NB4 (cell line): ENCODE measurements at regions not wholly inside any gene's neighbourhood (a gene's known extent, or its start where the extent isn't known, plus 50 kb on each side); places are given as distances from the start of the nearest gene placed in this dataset.
A peak's percentile ranks its signal among the peaks of the same experiment; 100 is the strongest.
"Not testable (repeated sequence)": the region's sequence is repeated elsewhere in the genome, so short reads cannot be mapped to it uniquely, and the experiment has no call there.

Experiments
- DNase-seq: peaks from one replicate; pipeline ENCODE4 v3.0.0; 2010; ENCODE audit warnings: low read depth
- H3K4me3 ChIP-seq: one replicate; pipeline ENCODE4 v1.5.1; 2011; ENCODE audit warnings: mild to moderate bottlenecking, low read depth, low read length, moderate library complexity
- MAX ChIP-seq: IDR thresholded peaks from 2 replicates; pipeline ENCODE4 v1.6.1; 2011; ENCODE audit warnings: low read depth, low read length
- MYC ChIP-seq: IDR thresholded peaks from 2 replicates; pipeline ENCODE4 v1.6.1; 2011; ENCODE audit warnings: low read depth, low read length
- POLR2A ChIP-seq: IDR thresholded peaks from 2 replicates; pipeline ENCODE4 v1.6.1; 2011; ENCODE audit warnings: mild to moderate bottlenecking; ENCODE audit not compliant: insufficient read length; ENCODE audit errors: extremely low read depth
- TF ChIP-seq, protein P1 (sequence below): IDR thresholded peaks from one replicate; pipeline ENCODE4 v1.5.1; 2012; ENCODE audit warnings: low read depth, low read length

DNA sequence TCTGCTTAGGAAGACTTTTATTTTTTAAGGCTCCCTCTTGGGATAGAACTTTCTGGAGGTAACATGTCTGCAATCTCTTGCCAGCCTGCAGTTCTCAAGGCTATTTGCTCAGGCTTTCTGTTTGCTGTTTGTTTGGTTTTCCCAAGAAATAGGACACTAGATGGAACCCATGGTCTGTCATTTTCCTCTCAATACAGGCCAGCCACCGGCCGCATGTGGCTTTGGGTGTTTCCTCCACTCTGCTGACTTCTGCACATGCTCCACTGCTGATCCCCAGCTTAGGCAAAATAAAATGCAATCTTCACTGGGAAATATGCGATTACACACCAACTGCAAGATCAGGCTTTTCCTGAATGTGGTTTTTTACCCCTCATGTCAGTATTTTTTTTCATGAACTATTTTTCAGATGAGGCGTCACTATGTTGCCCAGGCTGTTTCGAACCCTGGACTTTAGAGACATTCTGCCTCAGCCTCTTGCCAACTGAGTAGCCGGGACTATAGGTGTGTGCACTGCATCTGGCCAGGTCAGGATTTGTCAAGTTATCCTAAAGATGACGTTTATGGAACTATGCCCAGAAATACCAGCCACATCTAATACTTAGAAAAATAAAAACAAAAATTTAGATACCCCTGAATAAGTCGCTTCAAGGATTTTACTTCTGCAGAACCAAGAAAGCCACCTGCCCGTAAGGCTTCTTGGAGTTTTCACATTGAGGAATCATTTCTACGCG lies 94.3 kb upstream of the PABPC3 start:
- no peak for TF ChIP-seq POLR2A
- H3K4me3 ChIP-seq, result no peak overlapping the region
- DNase-seq, result no peak

DNA sequence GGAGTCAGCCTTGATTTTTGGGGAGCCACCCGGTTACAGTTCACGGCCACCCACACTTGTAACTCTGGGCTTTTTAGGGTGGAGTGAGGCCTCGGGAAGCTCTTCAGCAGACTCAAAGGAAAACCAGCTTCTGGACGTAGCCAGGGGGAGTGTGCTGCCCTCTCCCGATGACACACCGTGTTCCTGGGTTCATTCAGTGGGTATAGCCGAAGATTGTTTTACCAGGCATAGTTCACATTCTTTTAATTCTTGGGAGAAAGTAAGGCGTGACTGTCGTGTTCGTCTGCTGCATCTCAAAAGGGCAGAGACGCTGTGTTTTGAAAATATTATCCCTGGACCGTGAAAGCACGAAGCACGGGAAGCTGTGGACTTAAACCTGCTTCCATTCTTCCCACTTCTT lies 93.6 kb upstream of the PABPC3 start:
- DNase-seq, H3K4me3 ChIP-seq: not testable (repeated sequence)

- H3K4me3 ChIP-seq, DNase-seq: not testable (repeated sequence)
These were observed 91.4 kb upstream of the PABPC3 start for GRCh38 chr13:25004489-25004888.

- DNase-seq, result peak; percentile 33
These were observed 90.9 kb upstream of the PABPC3 start for GRCh38 chr13:25005050-25005497.

DNA sequence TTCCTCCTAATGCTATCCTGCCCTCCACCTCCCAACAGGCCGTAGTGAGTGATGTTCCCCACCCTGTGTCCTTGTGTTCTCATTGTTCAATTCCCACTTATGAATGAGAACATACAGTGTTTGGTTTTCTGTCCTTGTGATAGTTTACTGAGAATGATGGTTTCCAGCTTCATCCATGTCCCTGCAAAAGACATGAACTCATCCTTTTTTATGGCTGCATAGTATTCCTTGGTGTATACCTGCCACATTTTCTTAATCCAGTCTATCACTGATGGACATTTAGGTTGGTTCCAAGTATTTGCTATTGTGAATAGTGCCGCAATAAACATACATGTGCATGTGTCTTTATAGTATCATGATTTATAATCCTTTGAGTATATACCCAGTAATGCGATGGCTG lies 88.5 kb upstream of the PABPC3 start:
- DNase-seq, H3K4me3 ChIP-seq: not testable (repeated sequence)

More at GRCh38 chr13:25005050-25005497, 90.9 kb upstream of the PABPC3 start:
- H3K4me3 ChIP-seq, result not testable (repeated sequence)

DNA sequence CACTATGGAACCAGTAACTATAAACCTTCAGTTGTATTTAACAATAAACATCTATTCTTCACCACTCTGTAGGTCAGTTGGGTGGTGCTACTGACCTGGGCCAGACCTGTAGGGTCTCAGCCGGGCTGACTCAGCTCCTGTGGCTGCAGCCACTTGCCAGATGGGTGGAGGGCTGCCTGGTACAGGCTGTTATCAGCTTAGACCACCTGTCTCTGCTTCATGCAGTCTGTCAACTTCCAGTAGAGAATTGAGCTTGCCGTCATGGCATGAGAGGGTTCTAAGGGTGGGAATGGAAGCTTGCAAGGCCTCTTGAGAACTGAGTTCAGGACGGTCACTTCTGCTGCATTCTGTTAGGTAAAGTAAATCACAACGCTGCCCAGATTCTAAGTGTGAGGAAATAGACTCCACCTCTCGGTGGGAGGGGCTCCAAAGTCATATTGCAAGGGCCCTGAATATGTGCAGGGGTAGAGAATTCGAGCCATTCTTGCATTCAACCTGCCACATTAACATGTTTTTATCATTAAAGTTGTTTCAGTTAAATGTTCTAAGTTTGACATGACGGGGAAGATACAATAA lies 81.5 kb upstream of the PABPC3 start:
- not testable (repeated sequence) for DNase-seq, H3K4me3 ChIP-seq

DNA sequence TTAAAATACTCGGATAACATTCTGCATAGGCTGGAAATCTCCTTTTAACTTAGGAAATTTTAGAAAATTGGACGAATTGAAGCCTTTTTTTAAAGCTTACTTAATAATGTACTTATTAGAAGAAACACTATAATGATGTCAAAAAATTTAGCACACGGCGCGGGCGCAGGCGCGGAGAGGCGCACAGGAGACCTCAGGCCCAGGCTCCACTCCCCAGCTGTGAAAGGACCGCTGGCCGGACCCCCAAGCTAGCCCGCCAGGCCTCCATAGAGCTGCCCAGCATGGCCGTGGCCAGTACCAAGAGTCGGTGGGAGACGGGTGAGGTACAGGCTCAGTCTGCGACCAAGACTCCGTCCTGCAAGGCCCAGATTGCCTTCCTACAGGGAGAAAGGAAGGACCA lies 78.8 kb upstream of the PABPC3 start:
- not testable (repeated sequence) for DNase-seq, H3K4me3 ChIP-seq

DNA sequence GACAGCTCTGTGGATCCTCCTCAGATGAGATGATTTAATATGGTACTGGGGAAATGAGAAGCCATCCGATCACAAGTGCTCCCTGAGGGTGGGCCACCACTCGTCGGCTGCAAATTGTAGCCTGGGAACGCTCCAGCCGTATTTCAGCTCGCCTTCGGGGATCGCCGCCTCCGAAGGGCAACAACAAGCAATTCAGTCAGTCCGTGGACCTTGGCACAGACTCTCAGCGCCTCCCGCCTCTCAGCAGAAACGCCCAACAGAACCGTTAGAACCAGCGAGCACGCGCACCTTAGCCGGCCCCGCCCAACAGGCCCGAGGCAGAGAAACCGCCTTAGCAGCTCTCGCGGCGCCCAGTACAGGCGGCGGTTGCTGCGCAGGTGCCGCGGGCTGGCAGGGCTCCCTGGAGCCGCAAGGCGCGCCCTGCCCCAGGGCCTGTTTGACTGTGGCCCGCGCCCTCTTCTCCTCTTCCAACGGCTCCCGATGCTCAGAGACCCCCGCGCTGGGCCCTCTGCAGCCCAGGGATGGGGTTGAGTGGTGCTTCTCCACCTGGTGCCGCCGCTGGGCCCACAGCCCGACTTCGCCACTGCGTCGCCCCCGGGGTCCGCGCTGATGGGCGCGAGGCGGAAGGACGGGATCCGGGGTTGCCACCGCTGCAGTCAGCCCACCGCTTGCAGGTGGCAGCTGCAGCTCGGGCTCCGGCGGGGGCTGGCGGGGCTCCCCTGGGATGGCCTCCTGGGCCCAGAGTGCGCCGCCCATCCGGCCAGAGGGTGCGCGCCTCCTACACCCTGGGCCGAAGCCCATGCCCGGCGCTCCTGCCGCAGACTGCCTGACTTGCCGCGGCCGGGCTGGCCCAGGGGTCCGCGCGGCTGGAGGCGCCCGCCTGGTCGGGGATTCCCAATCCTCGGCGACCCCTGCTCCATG lies 77.9 kb upstream of the PABPC3 start:
- H3K4me3 ChIP-seq, result not testable (repeated sequence)
- peak; percentile 19 for DNase-seq

- no peak overlapping the region for H3K4me3 ChIP-seq
- TF ChIP-seq, protein P1, sequence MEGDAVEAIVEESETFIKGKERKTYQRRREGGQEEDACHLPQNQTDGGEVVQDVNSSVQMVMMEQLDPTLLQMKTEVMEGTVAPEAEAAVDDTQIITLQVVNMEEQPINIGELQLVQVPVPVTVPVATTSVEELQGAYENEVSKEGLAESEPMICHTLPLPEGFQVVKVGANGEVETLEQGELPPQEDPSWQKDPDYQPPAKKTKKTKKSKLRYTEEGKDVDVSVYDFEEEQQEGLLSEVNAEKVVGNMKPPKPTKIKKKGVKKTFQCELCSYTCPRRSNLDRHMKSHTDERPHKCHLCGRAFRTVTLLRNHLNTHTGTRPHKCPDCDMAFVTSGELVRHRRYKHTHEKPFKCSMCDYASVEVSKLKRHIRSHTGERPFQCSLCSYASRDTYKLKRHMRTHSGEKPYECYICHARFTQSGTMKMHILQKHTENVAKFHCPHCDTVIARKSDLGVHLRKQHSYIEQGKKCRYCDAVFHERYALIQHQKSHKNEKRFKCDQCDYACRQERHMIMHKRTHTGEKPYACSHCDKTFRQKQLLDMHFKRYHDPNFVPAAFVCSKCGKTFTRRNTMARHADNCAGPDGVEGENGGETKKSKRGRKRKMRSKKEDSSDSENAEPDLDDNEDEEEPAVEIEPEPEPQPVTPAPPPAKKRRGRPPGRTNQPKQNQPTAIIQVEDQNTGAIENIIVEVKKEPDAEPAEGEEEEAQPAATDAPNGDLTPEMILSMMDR, result no peak
- TF ChIP-seq MAX, result no peak
- no peak for TF ChIP-seq POLR2A
- no peak for TF ChIP-seq MYC
- no peak for DNase-seq
These were observed 77.2 kb upstream of the PABPC3 start for GRCh38 chr13:25018729-25019115.

GRCh38 chr13:25019741-25020140 lies 76.2 kb upstream of the PABPC3 start:
- not testable (repeated sequence) for H3K4me3 ChIP-seq, DNase-seq

DNA sequence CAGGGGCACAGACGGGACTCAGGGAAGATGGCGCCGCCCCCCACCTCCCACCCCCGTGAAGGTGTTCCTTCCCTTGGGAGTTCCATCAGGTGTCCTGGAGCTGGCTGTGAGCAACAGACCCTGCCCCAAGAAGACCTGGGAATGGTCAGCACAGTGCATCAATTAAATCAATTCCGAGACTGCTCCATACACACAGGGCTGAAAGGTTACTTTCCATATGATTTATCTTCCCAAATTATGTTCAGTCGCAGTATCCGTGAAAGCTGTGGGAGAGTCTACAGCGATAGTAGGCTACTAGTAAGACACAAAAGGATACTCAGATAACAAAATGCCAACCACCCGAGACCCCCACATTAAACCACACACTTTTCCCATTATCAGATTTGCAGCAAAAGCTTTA lies 71.8 kb upstream of the PABPC3 start:
- H3K4me3 ChIP-seq, result no peak overlapping the region
- TF ChIP-seq, protein P1, result no peak
- TF ChIP-seq POLR2A (no peak), MAX (no peak), MYC (no peak)
- DNase-seq, result no peak
